Nephron (organoid): ENCODE measurements at regions not wholly inside any gene's neighbourhood (a gene's known extent, or its start where the extent isn't known, plus 50 kb on each side); places are given as distances from the start of the nearest gene placed in this dataset.

Experiments used
- H3K27ac Mint-ChIP-seq, 3 experiments: 2 replicates each; pipeline ENCODE4 v1.8.0; 2020; ENCODE audit warnings: mixed read lengths in 3 of 3, mild to moderate bottlenecking in 2 of 3, moderate library complexity in 1 of 3
- H3K27me3 Mint-ChIP-seq: 2 replicates; pipeline ENCODE4 v1.8.0; 2021; ENCODE audit warnings: low read depth, mild to moderate bottlenecking, moderate library complexity, mixed read lengths
- H3K36me3 Mint-ChIP-seq: 2 replicates; pipeline ENCODE4 v1.8.0; 2020; ENCODE audit warnings: low read depth, mixed read lengths
- H3K4me1 Mint-ChIP-seq: 2 replicates; pipeline ENCODE4 v1.8.0; 2020; ENCODE audit warnings: mixed read lengths
- H3K4me3 Mint-ChIP-seq, 3 experiments: 2 replicates each; pipeline ENCODE4 v1.8.0; 2020; ENCODE audit warnings: mild to moderate bottlenecking in 3 of 3, mixed read lengths in 3 of 3, moderate library complexity in 2 of 3
- H3K9me3 Mint-ChIP-seq: 2 replicates; pipeline ENCODE4 v1.8.0; 2020; ENCODE audit warnings: mixed read lengths
- TF ChIP-seq, protein P1 (sequence below), 3 experiments: fragments of 200-600 bp; sonication (generic); IDR thresholded peaks; one replicate each; pipeline ENCODE4 v1.5.0; 2021; ENCODE audit warnings: antibody characterized with exemption in 3 of 3; ENCODE audit not compliant: unreplicated experiment in 3 of 3

DNA sequence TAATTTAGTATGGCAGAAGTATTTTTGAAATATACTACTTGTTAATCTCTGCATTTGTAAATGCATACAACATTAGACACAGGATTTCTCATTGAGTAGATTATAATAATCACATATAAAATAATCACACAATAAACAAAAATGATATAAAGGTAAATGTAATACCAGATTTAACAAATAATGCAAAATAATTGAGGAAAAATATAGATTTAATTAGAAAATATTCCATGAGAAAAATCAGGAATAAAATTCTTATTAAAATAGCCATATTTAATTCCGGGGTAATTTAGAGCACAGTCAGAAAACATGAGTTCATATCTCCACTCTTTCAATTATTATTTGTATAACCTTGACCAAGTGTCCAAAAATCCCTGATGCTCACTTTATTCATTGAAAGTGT, 385.9 kb upstream of the SYT4 start:
- TF ChIP-seq, protein P1, sequence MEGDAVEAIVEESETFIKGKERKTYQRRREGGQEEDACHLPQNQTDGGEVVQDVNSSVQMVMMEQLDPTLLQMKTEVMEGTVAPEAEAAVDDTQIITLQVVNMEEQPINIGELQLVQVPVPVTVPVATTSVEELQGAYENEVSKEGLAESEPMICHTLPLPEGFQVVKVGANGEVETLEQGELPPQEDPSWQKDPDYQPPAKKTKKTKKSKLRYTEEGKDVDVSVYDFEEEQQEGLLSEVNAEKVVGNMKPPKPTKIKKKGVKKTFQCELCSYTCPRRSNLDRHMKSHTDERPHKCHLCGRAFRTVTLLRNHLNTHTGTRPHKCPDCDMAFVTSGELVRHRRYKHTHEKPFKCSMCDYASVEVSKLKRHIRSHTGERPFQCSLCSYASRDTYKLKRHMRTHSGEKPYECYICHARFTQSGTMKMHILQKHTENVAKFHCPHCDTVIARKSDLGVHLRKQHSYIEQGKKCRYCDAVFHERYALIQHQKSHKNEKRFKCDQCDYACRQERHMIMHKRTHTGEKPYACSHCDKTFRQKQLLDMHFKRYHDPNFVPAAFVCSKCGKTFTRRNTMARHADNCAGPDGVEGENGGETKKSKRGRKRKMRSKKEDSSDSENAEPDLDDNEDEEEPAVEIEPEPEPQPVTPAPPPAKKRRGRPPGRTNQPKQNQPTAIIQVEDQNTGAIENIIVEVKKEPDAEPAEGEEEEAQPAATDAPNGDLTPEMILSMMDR (IDR thresholded peaks at IDR 0.05; ENCODE audit: unreplicated experiment in 3 of 3): no peak
- H3K4me3 Mint-ChIP-seq: no peak overlapping the region
- peaks cover 22% of the 10 kb centered on the region for H3K4me1 Mint-ChIP-seq
- H3K36me3 Mint-ChIP-seq: no peaks in the 10 kb centered on the region
- no peaks in the 10 kb centered on the region for H3K27me3 Mint-ChIP-seq
- no peaks in the 10 kb centered on the region for H3K9me3 Mint-ChIP-seq
- H3K27ac Mint-ChIP-seq: no peak overlapping the region

DNA sequence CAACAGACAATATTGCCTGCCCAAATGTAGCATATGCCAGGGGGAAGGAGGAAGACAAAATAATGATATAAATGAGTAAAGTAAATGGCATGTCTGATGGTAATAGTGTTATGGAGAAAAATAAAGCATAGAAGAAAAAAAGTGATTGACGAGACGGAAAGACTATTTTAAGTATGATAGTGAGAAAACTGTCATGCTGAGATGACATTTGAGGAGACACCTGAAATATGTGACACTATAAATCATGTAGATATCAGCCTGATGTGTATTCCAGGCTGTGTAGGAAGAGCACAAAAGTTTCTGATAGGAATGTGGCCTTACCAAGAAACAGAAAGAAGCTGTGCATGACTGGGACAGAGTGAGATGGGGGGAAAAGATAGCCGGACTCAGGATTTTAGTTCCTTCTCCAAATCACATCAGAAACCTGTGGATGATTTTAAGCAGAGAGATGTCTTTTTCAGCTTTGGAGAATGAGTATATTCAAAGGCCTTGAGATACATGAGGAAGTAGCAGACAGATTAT, 387.3 kb upstream of the SYT4 start:
- no peaks in the 10 kb centered on the region for H3K9me3 Mint-ChIP-seq
- H3K36me3 Mint-ChIP-seq: no peaks in the 10 kb centered on the region
- peak overlapping the region; percentile 72 to 80 (median 73) for H3K27ac Mint-ChIP-seq
- peaks cover 32% of the 10 kb centered on the region for H3K4me1 Mint-ChIP-seq
- no peaks in the 10 kb centered on the region for H3K27me3 Mint-ChIP-seq
- TF ChIP-seq, protein P1 (IDR thresholded peaks at IDR 0.05; ENCODE audit: unreplicated experiment in 3 of 3): no peak
- H3K4me3 Mint-ChIP-seq: no peak overlapping the region

DNA sequence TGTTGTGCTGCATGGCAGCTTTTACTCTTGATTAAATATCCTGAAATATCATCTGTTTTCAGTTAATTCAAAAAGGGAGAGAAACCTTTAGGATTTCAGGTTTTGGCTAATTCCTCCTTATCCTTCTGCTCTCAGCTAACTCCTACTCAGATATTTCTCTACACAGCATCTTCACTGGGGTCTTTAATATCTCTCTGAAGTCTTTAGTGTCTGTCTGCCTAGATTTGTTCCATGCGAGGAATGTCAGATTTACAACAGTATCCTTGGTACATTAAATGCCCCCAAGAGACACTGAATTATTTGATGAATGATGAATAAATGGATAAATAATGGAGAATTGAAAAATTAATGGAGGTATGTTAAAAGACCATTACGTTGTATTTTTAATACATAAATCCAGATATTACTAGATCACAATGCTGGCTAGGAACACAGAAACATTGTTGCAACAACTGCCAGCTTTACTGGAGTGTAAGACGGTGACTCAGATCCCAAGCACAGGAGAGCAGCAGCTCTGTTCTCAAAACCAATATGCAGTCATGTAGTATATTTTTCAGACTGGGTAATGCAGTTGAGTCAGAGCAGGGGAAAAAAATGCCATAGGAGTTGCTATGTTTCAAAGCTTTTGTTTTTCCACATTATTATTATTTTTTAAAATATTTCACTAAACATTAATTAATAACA, 388.0 kb upstream of the SYT4 start:
- Mint-ChIP-seq H3K4me1 (peaks cover 32% of the 10 kb centered on the region), H3K27ac (peak overlapping the region; percentile 72 to 80 (median 73)), H3K27me3 (no peaks in the 10 kb centered on the region), H3K36me3 (no peaks in the 10 kb centered on the region), H3K9me3 (no peaks in the 10 kb centered on the region), H3K4me3 (no peak overlapping the region)
- TF ChIP-seq, protein P1 (IDR thresholded peaks at IDR 0.05; ENCODE audit: unreplicated experiment in 3 of 3): no peak

DNA sequence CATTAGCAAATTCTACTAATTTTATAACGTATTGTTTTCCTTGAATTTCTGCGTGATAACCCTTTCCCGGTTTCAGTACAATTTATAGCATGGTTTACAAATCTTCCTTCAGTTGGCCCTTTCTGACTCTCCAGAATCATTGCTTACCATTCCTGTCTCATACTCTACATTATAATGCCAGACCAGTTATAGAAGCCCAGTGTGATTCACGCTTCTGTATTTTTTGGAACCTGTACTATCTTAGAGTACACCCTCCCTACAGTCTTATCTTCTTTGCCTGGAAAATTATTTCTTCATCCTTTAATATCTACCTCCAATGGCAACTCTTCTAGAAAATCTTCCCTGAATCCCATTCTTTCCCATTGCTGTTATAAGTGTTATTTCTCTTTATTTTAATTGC, 391.6 kb upstream of the SYT4 start:
- Mint-ChIP-seq H3K9me3 (no peaks in the 10 kb centered on the region), H3K27ac (peak overlapping the region in 2 of 3 experiments; percentile 13 to 86), H3K4me1 (peaks cover 26% of the 10 kb centered on the region), H3K36me3 (no peaks in the 10 kb centered on the region), H3K27me3 (no peaks in the 10 kb centered on the region), H3K4me3 (no peak overlapping the region)
- TF ChIP-seq, protein P1 (IDR thresholded peaks at IDR 0.05; ENCODE audit: unreplicated experiment in 3 of 3): no peak

DNA sequence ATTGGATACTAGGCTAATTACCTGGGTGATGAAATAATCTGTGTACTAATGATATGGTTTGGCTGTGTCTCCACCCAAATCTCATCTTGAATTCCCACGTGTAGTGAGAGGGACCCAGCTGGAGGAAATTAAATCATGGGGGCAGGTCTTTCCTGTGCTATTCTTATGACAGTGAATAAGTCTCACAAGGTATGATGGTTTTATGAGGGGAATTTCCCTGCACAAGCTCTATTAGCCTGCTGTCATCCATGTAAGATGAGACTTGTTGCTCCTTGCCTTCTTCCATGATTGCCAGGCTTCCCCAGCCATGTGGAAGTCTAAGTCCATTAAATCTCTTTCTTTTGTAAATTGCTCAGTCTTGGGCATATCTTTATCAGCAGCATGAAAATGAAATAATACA, 394.1 kb upstream of the SYT4 start:
- Mint-ChIP-seq H3K27me3 (no peaks in the 10 kb centered on the region), H3K9me3 (no peaks in the 10 kb centered on the region), H3K4me1 (peaks cover 11% of the 10 kb centered on the region), H3K36me3 (no peaks in the 10 kb centered on the region), H3K27ac (peak overlapping the region in 1 of 3 experiments; percentile 38), H3K4me3 (no peak overlapping the region)
- TF ChIP-seq, protein P1 (IDR thresholded peaks at IDR 0.05; ENCODE audit: unreplicated experiment in 3 of 3): no peak

DNA sequence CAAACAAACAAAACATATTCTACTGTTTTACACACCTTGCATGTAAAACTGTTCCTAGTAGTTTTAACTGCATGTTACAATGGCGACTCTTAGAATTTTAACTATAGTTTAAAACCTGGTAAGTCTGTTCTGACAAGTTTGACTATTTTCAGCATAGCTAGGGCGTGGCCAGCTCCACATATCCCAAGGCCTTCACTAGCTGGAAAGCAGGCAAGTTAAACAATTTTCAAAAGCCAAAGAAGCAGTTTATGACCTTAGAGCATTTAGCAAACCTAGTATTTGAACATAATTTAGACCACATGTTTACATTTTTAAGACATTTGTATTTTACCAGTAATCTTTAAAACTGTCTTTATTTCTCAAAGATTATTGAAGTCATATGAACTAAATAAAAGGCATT, 402.8 kb upstream of the SYT4 start:
- TF ChIP-seq, protein P1 (IDR thresholded peaks at IDR 0.05; ENCODE audit: unreplicated experiment in 3 of 3): no peak
- no peaks in the 10 kb centered on the region for H3K36me3 Mint-ChIP-seq
- no peaks in the 10 kb centered on the region for H3K4me1 Mint-ChIP-seq
- H3K27ac Mint-ChIP-seq: no peak overlapping the region
- H3K4me3 Mint-ChIP-seq: no peak overlapping the region
- H3K9me3 Mint-ChIP-seq: peaks cover 2% of the 10 kb centered on the region
- H3K27me3 Mint-ChIP-seq: no peaks in the 10 kb centered on the region
